ENCODE measurements at regions not wholly inside any gene's neighbourhood (a gene's known extent, or its start where the extent isn't known, plus 50 kb on each side); places are given as distances from the start of the nearest gene placed in this dataset.

DNA sequence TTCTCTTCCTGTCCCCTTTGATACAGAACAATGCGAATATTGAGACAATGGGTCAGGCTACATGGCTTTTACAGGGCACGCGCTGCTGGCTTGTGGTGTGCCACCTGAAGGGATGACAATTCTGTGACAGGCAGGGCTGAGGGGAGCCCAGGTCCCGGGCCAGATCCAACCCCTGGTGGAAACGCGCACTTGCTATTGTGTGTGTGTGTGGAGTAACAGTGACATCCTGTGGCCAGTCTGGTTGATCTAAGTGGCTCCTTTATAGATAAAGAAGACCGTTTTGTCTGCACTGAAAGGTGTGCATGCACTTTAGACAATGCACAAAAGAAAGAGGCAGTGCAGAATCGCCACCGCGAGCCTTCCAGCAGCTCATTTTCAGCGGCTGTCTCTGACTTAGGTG, 273.6 kb downstream of the HRH4 start:
- DNase-seq (ENCODE audit: low read depth in 2 of 2): no peak

DNA sequence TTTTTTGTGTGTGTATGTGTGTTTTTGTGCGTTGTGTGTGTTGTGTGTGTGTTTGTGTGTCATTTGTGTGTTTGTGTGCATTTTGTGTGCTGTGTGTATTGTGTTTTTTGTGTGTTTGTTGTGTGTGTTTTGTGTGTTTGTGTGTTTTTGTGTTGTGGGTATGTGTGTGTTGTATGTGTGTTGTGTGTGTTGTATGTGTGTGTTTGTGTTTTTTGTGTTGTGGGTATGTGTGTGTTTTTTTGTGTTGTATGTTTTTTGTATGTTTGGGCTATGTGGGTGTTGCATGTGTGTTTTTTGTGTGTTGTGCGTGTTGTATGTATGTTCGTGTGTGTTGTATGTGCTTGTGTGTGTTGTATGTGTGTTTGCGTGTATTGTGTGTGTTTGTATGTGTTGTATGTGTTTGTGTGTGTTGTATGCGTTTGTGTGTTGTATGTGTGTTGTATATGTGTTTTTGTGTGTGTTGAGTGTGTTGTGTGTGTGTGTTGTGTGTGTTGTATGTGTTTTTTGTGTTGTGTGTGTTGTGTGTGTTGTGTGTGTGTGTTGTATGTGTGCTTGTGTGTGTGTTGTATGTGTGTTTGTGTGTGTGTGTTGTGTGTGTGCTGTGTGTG, 275.3 kb downstream of the HRH4 start:
- DNase-seq (ENCODE audit: low read depth in 2 of 2): no peak

DNA sequence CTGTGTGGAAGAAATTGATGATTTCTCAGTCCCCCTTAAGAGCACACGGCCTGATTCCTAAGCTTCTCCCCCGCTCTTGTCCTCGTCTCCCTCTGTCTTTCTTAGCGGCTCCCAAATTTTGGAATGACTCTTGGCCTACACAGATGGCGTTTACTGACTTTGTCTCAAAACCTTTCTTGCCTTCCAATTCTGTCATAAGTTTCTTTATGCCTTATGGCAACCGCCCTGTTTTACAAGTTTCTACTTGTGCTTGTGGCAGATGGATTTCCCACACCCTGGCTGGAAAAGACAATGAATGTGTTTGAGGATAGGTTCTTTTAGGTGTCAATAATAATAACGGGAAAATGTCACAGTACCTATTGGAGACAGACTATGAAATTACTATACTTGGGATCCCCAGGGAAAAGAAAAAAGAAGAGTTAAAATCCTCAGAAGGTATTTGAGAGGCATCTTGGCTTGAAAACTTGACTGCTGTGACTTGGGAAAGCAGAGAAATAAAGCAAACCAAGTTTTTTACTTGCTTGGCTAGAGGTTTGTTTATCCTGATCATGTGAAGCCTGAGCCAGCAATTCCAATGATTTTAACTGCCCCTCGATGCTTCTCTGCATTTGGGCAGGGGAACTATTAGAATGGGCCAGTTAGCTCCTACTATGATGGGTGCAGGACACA, 276.4 kb downstream of the HRH4 start:
- DNase-seq (ENCODE audit: low read depth in 2 of 2): no peak

DNA sequence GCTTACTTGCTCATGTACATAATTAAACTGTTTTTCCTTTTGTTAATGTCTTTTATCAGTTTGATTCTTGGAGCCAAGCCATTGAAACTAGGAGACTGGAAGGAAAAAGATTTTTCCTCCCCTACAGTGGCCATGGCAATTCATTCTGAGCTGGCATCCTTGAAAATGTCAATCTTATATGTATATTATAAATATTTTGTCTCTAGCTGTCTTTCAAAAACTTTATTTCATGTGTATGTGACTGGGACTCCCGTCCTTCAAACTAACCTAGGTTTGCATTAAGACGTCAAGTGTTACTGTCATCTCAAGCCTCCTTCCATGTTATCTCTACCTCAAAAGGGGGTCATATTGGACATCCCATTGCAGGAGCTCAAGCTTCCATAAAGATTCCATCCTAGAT, 280.4 kb downstream of the HRH4 start:
- DNase-seq (ENCODE audit: low read depth in 2 of 2): no peak

DNA sequence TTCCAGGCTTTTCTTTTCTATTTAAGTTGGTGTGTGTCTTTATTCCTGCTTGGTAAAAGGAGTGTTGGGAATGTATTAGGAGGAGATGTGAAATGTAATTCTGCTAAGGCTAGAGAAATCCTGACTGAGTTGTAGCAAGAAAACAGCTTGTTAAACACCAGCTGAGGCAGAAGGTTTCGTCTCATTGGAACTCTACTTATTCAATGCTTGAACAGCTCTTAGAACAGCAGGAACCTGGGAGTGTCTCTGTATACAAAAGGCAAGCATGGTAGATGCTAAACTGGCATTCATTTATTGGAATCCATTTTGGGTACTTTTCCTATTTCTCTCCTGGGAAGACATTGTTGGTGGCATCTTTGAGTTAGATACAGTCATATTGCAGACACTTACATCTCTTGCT, 280.9 kb downstream of the HRH4 start:
- no peak for DNase-seq (ENCODE audit: low read depth in 2 of 2)

DNA sequence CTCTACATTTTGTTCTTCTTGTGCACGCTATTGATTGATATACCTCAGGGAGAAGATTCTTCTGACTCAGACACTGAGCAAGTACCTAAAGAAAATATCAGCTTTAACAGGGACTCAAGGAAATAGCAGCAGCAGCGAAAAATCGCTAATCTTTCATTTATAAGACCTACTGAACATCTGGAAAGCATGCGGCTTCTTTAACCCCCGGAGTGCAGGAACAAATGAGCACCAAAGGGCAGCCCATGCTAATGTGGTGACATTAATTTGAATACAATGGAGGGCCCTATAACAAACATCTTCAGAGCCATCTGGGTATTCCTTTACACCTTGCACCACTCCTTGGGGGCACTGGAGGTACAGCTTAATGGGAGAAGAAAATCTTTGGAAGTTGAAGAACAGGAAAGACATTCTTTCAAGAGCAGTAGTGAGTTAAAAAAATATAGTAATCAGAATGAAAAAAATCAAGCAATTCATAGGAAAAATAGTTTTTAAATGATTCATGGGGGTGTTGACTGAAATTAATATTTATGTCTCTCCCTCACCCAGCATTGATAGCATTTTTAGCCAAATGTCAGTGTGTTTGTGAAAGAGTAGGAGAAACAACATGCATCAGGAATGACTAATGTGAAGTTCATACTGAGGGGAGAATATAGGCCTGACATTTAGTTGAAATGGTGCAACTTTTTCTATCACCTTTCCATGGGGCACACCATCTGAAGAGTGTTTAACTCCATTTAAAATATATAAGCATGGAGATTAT, 281.7 kb downstream of the HRH4 start:
- no peak for DNase-seq (ENCODE audit: low read depth in 2 of 2)

DNA sequence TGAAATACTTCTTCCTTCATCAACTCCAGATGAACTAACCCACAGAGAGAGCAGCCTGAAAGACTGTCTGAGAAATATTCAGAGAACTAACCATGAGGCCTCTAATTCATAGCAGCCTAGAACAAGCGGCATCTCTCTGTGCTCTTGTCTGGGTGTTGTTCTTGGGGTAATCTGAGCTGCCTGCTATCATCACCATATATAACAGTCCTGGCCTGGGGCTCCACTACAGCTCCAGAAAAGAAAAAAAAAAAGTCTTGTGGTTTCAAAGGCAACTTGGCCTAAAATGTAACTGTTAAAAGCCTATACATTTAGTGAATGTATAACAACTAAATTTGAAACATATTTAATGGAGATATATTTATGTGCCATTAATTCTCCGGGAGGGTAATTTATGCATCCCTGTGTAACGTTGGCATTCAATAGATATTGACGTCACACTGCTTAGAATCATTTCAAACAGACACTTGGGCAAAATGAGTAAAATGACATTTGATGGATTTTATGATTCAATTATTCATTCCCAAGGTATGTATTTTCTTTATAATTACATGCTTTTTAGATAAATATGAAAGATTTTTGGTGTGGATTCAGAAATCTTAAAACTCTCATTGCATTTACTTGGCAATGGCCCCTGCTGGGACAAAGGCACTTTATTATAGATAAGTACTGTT, 294.3 kb downstream of the HRH4 start:
- DNase-seq (ENCODE audit: low read depth in 2 of 2): no peak

DNA sequence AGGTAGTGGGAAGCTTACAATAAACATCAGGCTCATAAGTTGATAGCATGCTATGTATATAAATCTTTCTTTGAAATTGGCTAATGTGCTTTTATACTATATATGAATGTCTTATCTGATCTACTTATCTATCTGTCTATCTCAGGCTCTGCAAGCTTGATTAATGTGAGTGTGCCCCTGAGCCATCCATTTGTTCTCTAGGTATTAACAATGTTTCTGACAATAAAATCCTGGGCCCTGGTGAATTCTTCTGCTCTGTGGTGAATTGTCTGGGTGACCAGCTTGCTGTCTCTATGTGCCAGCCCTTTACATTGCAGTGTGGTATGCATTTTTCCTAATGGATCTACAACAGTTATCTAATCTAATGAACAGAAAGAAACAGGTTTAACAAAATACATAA, 295.9 kb downstream of the HRH4 start:
- DNase-seq (ENCODE audit: low read depth in 2 of 2): no peak

DNA sequence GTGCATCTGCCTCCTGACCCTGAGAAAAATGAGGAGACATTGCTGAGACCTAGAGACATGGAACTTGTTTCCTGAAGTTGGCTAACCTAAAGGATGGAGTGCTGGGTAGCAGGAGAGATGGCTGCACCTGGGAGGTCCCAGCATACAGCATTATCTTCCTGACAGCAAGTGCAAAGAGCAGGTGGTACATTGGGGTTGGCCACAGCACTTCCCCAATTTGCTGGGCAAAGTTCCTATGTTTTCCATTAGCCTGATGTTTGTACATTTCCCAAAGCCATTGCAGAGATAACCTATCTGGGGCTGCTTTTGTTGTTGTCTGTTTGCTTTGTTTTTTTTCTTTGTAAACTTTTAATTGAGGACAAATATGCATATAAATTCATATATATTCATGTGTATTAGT, 296.7 kb downstream of the HRH4 start:
- no peak for DNase-seq (ENCODE audit: low read depth in 2 of 2)

DNA sequence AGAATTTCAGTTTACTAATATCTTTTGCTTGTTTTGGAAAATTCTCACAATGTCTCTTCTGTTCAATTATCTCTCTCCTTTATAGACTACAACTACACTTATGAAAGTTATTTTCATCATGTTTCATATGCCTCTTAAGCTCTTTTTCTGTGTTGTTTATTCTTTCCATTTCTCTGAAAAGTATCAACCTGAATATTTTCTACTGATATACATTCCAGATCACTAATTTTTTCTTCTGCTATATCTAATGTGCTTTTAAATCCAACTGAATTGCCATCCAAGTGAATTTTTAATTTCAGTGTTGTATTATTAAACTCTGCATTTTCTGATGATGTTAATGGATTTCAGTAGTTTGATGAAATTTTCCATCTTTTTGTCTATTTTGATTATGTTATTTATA, 301.3 kb downstream of the HRH4 start:
- DNase-seq (ENCODE audit: low read depth in 2 of 2): no peak

DNA sequence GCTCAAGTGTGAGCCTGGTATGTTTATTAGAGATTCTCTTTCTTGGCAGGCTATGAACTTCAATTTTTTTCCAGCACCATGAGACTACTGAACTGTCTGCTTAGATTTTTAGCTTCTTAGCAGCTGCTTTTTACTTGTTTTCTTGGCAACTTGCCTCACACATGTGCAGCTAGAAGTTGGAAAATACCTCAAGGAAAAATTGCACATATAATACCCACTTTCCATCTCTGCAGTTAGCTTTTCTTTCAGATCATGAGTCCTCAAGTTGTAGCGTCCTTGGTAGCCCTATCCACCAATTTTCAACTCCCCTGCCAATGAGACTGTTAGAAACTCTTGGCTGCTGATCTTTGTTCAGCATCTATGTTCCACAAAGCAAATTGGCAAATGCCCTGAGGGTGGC, 302.1 kb downstream of the HRH4 start:
- DNase-seq (ENCODE audit: low read depth in 2 of 2): no peak

DNA sequence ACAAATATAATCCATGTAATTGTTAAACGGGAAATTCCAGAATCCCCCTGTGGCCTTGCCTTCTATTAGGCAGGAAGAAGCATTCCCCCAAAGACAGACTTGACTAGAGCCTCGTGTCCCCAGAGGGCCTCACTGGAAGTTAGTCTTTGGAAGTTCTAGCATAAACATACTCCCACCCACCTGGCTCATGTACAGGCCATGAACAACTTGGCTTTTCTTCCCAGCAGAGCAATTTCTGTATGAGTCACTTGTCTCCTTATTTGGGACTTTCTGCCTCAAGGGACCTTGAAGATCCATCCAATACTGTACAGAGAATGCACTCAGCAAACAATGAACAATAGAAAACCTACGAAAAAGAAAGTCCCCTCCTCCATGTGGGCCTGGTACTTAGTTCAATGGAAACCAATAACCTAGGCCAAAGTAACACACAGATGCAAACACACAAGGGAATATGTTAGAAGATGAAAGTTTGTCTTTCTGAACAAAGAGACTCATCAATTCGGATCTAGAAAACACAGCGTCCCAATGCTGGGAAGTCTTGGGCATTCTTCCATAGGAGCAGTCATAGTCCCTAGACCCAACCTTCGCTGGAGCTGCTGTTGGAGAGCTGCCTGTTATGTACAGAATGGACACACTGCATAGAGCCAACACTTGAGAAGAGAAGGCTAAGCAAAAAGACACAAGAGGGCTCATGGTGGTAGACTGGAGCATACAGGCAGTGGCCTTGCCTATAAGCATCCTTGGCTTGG, 303.5 kb downstream of the HRH4 start:
- DNase-seq (ENCODE audit: low read depth in 2 of 2): no peak

DNA sequence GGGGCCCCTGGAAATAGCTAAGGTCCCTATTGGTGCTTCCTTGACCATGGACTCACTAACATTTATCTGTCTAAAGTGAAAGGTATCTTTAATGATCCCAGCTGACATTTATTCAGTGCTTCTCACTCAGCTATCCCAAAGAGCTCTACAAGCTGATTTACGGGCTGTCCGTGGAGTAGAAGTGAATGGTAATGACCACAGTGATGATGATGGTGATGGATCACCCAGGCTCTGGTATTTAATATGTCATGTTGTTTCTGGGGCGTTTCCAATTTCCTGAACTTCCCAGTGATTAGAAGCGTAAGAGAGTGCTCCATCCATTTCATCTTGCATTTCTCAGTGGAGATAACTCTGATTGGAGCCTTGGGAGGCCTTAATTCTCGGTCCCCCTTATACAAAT, 304.3 kb downstream of the HRH4 start:
- DNase-seq (ENCODE audit: low read depth in 2 of 2): no peak

DNA sequence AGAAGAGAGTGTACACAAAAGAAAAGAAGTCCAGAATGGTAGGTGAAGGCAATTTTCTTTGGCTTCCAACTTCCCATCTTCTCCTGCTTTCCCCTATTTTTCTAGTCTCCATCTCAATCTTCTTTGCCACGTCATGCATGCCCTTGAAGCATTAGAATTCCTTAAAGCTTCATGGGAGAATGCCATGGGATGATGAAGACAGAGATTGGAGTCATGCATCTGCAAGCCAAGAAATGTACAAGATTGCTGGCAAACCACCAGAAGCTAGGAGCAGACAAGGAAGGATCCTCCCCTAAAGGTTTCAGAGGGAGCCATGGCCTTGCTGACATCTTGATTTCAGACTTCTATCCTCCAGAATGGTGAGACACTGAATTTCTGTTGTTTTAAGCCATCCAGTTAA, 305.9 kb downstream of the HRH4 start:
- DNase-seq (ENCODE audit: low read depth in 2 of 2): no peak

DNA sequence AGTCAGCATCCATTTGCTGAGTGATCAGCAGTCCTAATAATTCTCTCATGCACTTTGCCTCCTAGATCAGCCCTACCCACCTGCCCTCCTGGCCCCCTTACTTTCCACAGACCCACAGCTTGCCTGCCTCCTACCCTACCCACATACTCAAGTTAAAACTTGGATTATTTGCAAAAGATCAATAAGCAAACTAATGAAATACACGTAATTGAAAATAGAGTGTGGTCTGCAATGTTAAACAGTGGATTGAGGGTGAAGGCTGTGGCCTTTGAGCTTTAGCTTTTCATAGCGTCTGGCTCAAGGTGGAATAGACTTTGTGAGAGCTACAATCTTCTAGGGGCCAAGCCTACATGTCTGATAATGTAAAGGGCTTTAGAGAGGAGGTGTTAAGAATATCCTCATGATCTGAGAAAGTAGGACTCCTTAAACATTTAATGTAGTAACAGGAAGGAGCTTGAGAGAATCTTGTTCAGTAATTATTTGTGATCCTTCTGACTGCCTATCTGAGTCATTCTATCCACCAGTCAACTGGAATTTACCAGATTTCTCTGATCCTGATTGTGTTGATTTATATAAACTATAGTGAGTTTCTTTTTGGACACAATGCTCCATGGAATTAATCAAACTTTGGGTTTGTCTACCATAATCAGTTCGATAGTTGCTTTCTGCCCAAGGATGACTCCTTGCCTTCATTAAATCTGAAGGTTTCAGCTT, 310.0 kb downstream of the HRH4 start:
- DNase-seq (ENCODE audit: low read depth in 2 of 2): no peak

DNA sequence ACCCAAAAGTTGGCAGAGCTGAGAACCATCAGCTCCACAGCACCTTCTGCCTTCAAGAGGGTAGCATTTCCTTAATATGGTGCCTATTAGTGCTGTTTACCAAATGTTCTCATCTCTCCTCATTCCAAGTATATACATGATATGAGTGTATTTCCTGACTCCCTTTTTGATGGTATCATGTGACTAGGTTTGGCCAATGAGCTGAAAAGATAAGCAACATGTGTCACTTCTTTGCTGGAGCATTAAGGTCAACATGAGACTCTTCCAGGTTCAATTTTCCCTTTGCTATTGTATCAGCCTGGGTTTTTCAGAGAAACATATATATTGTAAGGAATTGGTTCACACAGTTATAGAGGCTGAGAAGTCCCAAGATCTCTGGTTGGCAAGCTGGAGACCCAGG, 310.9 kb downstream of the HRH4 start:
- no peak for DNase-seq (ENCODE audit: low read depth in 2 of 2)

DNA sequence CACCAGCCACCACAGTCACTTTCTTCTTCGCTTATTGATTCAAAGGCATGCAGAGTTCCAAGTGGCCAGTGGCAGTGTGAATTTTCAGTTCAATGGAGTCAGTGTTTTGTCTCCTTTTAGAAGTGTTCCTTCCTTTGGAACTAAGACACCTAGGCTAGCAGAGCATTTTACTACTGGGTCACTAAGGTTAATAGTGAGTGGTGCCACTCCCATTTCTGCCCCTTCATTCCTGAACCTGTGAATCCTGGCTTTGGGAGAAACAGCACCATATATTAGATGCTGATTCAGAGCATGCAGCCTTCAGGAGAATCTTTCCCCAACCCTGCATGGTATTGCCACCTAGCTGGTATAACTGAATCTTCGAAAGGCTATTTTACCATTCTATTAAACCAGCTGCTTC, 312.7 kb downstream of the HRH4 start:
- DNase-seq (ENCODE audit: low read depth in 2 of 2): no peak

DNA sequence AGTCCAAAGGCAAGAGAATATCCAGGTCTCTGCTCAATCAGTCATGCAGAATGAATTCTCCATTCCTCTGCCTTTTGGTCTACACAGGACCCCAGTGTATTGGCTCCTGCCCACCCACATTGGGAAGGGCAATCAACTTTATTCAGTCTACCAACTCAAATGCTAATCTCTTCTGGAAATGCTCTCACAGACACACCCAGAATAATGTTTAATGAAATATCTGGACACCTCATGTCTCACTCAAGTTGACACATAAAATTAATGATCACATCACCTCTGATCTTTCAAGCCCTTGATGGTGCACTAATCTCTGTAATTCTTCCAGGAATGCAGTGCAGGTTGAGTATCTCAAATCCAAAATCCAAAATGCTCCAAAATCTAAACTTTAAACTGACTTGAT, 315.6 kb downstream of the HRH4 start:
- no peak for DNase-seq (ENCODE audit: low read depth in 2 of 2)

DNA sequence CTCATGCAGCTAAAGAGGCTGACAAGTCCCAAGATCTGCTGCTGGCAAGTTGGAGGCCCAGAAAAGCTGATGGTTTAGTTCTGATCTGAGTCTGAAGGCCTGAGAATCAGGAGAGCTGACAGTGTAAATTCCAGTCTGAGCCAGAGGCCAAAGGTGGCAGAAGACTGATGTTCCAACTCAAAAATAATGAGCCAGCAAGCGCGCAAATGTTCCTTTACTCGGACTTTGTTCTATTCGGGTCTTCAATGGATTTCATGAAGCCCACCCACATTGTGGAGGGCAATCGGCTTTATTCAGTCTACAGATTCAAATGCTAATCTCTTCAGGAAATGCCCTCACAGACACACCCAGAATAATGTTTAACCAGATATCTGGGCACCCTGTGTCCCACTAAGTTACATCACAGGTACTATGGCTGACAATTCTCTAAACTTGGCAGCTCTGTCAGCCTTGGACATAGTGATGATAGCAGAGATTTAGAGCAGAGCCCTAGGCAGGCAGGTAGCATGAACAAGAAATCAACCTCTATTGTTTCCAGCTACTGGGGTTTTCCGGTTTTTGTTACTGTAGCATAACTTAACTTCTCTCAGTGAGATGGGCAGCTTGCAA, 318.5 kb downstream of the HRH4 start:
- no peak for DNase-seq (ENCODE audit: low read depth in 2 of 2)

DNA sequence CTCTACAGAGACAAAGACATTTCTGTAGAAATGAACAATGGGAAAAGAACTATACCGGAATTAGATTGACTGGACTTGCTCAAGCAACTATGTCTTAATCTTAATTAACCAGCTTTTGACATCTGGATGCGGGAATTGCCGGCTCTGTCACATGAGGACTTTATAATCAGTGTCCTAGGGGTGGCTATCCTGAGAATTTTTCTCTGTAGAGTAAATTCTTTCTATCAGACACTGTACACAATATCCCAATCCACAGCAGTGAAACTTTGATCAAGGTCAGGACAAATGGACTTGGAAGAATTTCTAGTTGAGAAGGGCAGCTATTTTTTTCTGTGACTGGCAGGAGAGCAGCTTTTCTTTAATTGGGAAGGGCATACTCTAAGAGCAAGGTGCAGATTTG, 322.1 kb downstream of the HRH4 start:
- no peak for DNase-seq (ENCODE audit: low read depth in 2 of 2)

DNA sequence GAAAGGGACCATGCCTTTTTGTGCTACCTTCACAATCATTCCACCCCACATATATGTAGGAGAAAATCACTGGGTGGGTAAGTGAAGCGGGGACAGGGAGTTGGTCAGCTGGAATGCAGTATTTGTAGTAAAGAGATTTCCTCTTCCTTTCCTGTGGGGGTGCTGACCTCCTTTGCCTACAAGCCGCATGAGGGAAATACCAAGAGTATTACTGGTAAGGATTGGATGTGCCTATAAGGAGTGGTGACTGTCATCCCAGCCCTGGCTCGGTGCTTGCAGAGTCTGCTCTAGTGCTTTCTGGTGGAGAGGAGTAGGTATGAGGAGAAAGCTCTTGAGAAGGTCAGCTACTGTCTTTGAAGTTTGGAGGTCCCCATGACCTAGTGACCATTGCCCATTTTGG, 324.6 kb downstream of the HRH4 start:
- DNase-seq (ENCODE audit: low read depth in 2 of 2): no peak
